ENCODE measurements at regions not wholly inside any gene's neighbourhood (a gene's known extent, or its start where the extent isn't known, plus 50 kb on each side); places are given as distances from the start of the nearest gene placed in this dataset.

- TF ChIP-seq FOXA1 (IDR thresholded peaks at IDR 0.05) (no peak), FOXM1 (IDR thresholded peaks at IDR 0.05; ENCODE audit: borderline replicate concordance) (no peak), FOXK2 (IDR thresholded peaks at IDR 0.05) (no peak), PKNOX1 (IDR thresholded peaks at IDR 0.05) (no peak)
Observed at GRCh38 chr12:115794659-115795081, 482.8 kb downstream of the MED13L start.
